ENCODE measurements at regions not wholly inside any gene's neighbourhood (a gene's known extent, or its start where the extent isn't known, plus 50 kb on each side); places are given as distances from the start of the nearest gene placed in this dataset.

GRCh38 chr20:55792049-55792448 is 213.3 kb downstream of the CBLN4 start:
- no peak for TF ChIP-seq POLR2A (IDR thresholded peaks at IDR 0.05)
- no peak for TF ChIP-seq CTCF (IDR thresholded peaks at IDR 0.05)
- TF ChIP-seq POLR2AphosphoS5 (IDR thresholded peaks at IDR 0.05) = no peak

Data from prostate gland (tissue), 2 donors.